Osteocyte (in vitro differentiated cells): ENCODE measurements at regions not wholly inside any gene's neighbourhood (a gene's known extent, or its start where the extent isn't known, plus 50 kb on each side); places are given as distances from the start of the nearest gene placed in this dataset.
A peak's percentile ranks its signal among the peaks of the same experiment; 100 is the strongest.

Source experiments
- DNase-seq: peaks from one replicate; pipeline ENCODE4 v3.0.0; 2021; ENCODE audit warnings: mixed read lengths; ENCODE audit not compliant: unreplicated experiment; ENCODE audit errors: extremely low spot score
- H3K27ac Mint-ChIP-seq: one replicate; pipeline ENCODE4 v1.8.0; 2021; ENCODE audit warnings: mild to moderate bottlenecking, mixed read lengths; ENCODE audit not compliant: unreplicated experiment
- H3K27me3 Mint-ChIP-seq: one replicate; pipeline ENCODE4 v1.8.0; 2021; ENCODE audit warnings: mixed read lengths; ENCODE audit not compliant: unreplicated experiment
- H3K36me3 Mint-ChIP-seq: one replicate; pipeline ENCODE4 v1.8.0; 2021; ENCODE audit warnings: mixed read lengths; ENCODE audit not compliant: unreplicated experiment
- H3K4me1 Mint-ChIP-seq: one replicate; pipeline ENCODE4 v1.8.0; 2021; ENCODE audit warnings: mixed read lengths; ENCODE audit not compliant: unreplicated experiment
- H3K4me3 Mint-ChIP-seq: one replicate; pipeline ENCODE4 v1.8.0; 2021; ENCODE audit warnings: mild to moderate bottlenecking, moderate library complexity, mixed read lengths; ENCODE audit not compliant: unreplicated experiment
- H3K9me3 Mint-ChIP-seq: one replicate; pipeline ENCODE4 v1.8.0; 2021; ENCODE audit warnings: mixed read lengths; ENCODE audit not compliant: unreplicated experiment
- TF ChIP-seq, protein P1 (sequence below): fragments of 200-600 bp; sonication (generic); IDR thresholded peaks from 2 replicates; pipeline ENCODE4 v1.5.0; 2021; ENCODE audit warnings: antibody characterized with exemption, mild to moderate bottlenecking, moderate library complexity

DNA sequence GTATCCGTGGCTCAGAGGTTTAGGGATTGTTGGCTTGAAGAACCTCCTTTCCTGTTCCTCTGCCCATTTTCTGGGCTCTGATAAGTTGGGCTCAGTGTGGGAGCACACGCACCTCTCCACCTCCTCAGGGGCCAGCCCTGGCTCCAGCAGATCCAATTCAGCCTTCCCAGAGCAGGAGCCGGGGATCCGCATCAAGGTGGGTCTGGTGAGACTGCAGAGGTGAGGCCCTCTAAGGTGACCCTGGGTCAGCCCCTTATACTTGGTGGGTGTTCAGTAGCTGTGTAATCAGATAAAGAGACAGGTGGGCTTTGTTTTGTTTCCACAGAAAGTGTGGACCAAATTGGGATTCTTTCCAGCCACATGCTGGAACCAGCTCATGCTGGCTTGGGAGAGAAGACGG, 1466.0 kb downstream of the TBC1D22A start:
- H3K4me1 Mint-ChIP-seq, result no peaks in the 10 kb centered on the region
- no peak overlapping the region for H3K27ac Mint-ChIP-seq
- peak; percentile 60 for DNase-seq
- H3K36me3 Mint-ChIP-seq, result no peaks in the 10 kb centered on the region
- H3K4me3 Mint-ChIP-seq, result no peak overlapping the region
- TF ChIP-seq, protein P1, sequence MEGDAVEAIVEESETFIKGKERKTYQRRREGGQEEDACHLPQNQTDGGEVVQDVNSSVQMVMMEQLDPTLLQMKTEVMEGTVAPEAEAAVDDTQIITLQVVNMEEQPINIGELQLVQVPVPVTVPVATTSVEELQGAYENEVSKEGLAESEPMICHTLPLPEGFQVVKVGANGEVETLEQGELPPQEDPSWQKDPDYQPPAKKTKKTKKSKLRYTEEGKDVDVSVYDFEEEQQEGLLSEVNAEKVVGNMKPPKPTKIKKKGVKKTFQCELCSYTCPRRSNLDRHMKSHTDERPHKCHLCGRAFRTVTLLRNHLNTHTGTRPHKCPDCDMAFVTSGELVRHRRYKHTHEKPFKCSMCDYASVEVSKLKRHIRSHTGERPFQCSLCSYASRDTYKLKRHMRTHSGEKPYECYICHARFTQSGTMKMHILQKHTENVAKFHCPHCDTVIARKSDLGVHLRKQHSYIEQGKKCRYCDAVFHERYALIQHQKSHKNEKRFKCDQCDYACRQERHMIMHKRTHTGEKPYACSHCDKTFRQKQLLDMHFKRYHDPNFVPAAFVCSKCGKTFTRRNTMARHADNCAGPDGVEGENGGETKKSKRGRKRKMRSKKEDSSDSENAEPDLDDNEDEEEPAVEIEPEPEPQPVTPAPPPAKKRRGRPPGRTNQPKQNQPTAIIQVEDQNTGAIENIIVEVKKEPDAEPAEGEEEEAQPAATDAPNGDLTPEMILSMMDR, result no peak
- H3K9me3 Mint-ChIP-seq, result peaks cover 15% of the 10 kb centered on the region
- no peaks in the 10 kb centered on the region for H3K27me3 Mint-ChIP-seq

GRCh38 chr22:48227341-48228018, 1465.0 kb downstream of the TBC1D22A start:
- Mint-ChIP-seq H3K27me3 (no peaks in the 10 kb centered on the region), H3K27ac (no peak overlapping the region), H3K9me3 (peaks cover 12% of the 10 kb centered on the region), H3K4me1 (no peaks in the 10 kb centered on the region), H3K36me3 (no peaks in the 10 kb centered on the region), H3K4me3 (no peak overlapping the region)
- TF ChIP-seq, protein P1, result no peak
- peak; percentile 70 for DNase-seq

DNA sequence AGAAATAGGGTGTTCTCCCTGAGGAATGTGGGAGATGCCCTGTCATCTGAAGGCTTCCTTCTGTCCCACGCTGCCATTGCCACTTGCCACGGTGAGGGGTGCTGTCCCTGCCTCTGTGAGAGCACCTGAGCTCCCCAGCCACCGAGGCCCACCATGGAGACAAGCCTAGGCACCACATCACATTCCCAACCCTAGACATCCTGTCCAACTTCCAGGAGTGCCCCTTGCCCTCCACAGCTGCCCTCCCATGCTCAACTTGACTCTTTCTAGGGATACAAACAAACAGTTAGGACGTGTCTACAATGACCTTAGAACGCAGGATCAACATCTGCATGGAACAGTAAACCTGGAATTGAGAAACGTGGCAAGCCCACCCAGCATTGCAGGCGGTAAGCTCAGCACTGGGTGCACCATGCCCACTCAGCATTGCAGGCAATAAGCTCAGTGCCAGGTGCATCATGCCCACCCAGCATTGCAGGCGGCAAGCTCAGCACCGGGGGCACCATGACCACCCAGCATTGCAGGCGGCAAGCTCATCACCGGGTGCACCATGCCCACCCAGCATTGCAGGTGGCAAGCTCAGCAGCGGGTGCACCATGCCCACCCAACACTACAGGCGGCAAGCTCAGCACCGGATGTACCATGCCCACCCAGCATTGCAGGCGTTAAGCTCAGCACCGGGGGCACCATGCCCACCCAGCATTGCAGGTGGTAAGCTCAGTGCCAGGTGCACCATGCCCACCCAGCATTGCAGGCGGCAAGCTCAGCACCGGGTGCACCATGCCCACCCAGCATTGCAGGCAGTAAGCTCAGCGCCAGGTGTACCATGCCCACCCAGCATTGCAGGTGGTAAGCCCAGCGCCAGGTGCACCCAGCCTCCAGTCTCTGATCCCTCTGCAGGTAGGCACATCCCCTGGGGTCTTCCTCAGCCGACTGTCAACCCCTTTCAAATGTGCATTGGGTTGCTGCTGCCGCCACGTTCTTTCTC, 1463.9 kb downstream of the TBC1D22A start:
- DNase-seq, result peak; percentile 63
- H3K4me3 Mint-ChIP-seq, result no peak overlapping the region
- peaks cover 11% of the 10 kb centered on the region for H3K9me3 Mint-ChIP-seq
- no peak overlapping the region for H3K27ac Mint-ChIP-seq
- no peaks in the 10 kb centered on the region for H3K4me1 Mint-ChIP-seq
- TF ChIP-seq, protein P1, result no peak
- no peaks in the 10 kb centered on the region for H3K36me3 Mint-ChIP-seq
- no peaks in the 10 kb centered on the region for H3K27me3 Mint-ChIP-seq

DNA sequence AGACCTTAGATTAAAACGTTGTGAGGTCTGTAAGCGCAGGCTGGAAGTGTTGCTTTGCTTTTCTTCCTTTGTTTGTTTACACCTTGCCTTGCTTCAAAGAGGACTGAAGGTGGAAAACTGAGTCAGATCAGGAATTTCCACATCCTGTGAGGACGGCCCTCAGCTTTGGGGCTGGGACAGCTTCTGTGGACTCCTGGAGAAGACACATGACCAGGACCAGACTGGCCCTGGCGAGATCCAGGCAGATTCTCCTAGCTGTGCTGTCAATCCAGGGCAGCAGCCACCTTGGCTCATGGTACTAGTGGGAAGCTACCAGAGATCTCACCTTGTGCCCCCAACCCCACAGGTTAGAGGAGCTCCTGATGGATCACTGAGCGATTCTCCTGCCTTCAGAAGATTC, 1461.9 kb downstream of the TBC1D22A start:
- no peak overlapping the region for H3K27ac Mint-ChIP-seq
- no peaks in the 10 kb centered on the region for H3K4me1 Mint-ChIP-seq
- H3K4me3 Mint-ChIP-seq, result no peak overlapping the region
- no peaks in the 10 kb centered on the region for H3K27me3 Mint-ChIP-seq
- H3K36me3 Mint-ChIP-seq, result no peaks in the 10 kb centered on the region
- TF ChIP-seq, protein P1, result no peak
- peak; percentile 46 for DNase-seq
- peaks cover 17% of the 10 kb centered on the region for H3K9me3 Mint-ChIP-seq
